ENCODE measurements at regions not wholly inside any gene's neighbourhood (a gene's known extent, or its start where the extent isn't known, plus 50 kb on each side); places are given as distances from the start of the nearest gene placed in this dataset.

- no peak for DNase-seq (ENCODE audit: low read depth in 2 of 2)
Observed at GRCh38 chr11:95387325-95387724, 156.3 kb upstream of the SESN3 start.

GRCh38 chr11:95385577-95385976, 154.6 kb upstream of the SESN3 start:
- DNase-seq (ENCODE audit: low read depth in 2 of 2), result no peak

- DNase-seq (ENCODE audit: low read depth in 2 of 2), result no peak
Observed at GRCh38 chr11:95379479-95379878, 148.5 kb upstream of the SESN3 start.

- DNase-seq (ENCODE audit: low read depth in 2 of 2), result no peak
Observed at GRCh38 chr11:95378789-95379188, 147.8 kb upstream of the SESN3 start.

GRCh38 chr11:95378111-95378510, 147.1 kb upstream of the SESN3 start:
- no peak for DNase-seq (ENCODE audit: low read depth in 2 of 2)

GRCh38 chr11:95375886-95376285, 144.9 kb upstream of the SESN3 start:
- DNase-seq (ENCODE audit: low read depth in 2 of 2), result no peak

- no peak for DNase-seq (ENCODE audit: low read depth in 2 of 2)
Observed at GRCh38 chr11:95375451-95375850, 144.4 kb upstream of the SESN3 start.

GRCh38 chr11:95374105-95374504, 143.1 kb upstream of the SESN3 start:
- no peak for DNase-seq (ENCODE audit: low read depth in 2 of 2)

GRCh38 chr11:95373241-95373640, 142.2 kb upstream of the SESN3 start:
- no peak for DNase-seq (ENCODE audit: low read depth in 2 of 2)

GRCh38 chr11:95372097-95372656, 141.2 kb upstream of the SESN3 start:
- no peak for DNase-seq (ENCODE audit: low read depth in 2 of 2)

- no peak for DNase-seq (ENCODE audit: low read depth in 2 of 2)
Observed at GRCh38 chr11:95371153-95371552, 140.2 kb upstream of the SESN3 start.

- no peak for DNase-seq (ENCODE audit: low read depth in 2 of 2)
Observed at GRCh38 chr11:95367726-95368125, 136.7 kb upstream of the SESN3 start.

GRCh38 chr11:95365348-95365747, 134.3 kb upstream of the SESN3 start:
- DNase-seq (ENCODE audit: low read depth in 2 of 2), result no peak

GRCh38 chr11:95364324-95365295, 133.6 kb upstream of the SESN3 start:
- DNase-seq (ENCODE audit: low read depth in 2 of 2), result no peak

- DNase-seq (ENCODE audit: low read depth in 2 of 2), result no peak
Observed at GRCh38 chr11:95363708-95364107, 132.7 kb upstream of the SESN3 start.

GRCh38 chr11:95363164-95363563, 132.2 kb upstream of the SESN3 start:
- no peak for DNase-seq (ENCODE audit: low read depth in 2 of 2)

- no peak for DNase-seq (ENCODE audit: low read depth in 2 of 2)
Observed at GRCh38 chr11:95361180-95361579, 130.2 kb upstream of the SESN3 start.

- no peak for DNase-seq (ENCODE audit: low read depth in 2 of 2)
Observed at GRCh38 chr11:95360377-95361075, 129.5 kb upstream of the SESN3 start.

- DNase-seq (ENCODE audit: low read depth in 2 of 2), result no peak
Observed at GRCh38 chr11:95359756-95360155, 128.8 kb upstream of the SESN3 start.

GRCh38 chr11:95359341-95359663, 128.3 kb upstream of the SESN3 start:
- DNase-seq (ENCODE audit: low read depth in 2 of 2), result no peak

GRCh38 chr11:95358511-95359340, 127.7 kb upstream of the SESN3 start:
- no peak for DNase-seq (ENCODE audit: low read depth in 2 of 2)

GRCh38 chr11:95354304-95354703, 123.3 kb upstream of the SESN3 start:
- DNase-seq (ENCODE audit: low read depth in 2 of 2), result no peak
